ENCODE measurements at regions not wholly inside any gene's neighbourhood (a gene's known extent, or its start where the extent isn't known, plus 50 kb on each side); places are given as distances from the start of the nearest gene placed in this dataset.

DNA sequence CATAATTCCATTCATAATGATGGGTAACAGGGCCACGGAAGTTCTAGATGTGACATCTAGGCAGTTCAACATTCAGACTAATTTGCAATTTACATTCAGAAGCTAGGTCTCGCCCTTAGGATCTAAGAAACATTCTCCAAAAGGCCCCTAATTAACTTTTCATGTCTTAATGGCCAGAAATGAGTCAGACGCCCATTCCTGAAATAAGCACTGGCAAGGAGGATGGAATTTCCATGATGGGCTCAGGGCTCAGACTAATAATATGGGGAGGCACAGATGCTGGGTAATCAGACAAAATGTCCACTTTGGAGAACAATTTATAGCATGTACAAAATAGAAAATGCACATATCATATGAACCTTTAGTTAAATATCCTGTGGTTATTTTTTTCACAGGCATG lies 102.8 kb upstream of the RPS6KA3 start:
- no peak for TF ChIP-seq EZH2 (IDR thresholded peaks at IDR 0.05)
- no peak for TF ChIP-seq POLR2AphosphoS5 (IDR thresholded peaks at IDR 0.05; ENCODE audit: borderline replicate concordance, low read depth, low read length)

Data from SK-N-MC (cell line).